ENCODE measurements at regions not wholly inside any gene's neighbourhood (a gene's known extent, or its start where the extent isn't known, plus 50 kb on each side); places are given as distances from the start of the nearest gene placed in this dataset.

DNA sequence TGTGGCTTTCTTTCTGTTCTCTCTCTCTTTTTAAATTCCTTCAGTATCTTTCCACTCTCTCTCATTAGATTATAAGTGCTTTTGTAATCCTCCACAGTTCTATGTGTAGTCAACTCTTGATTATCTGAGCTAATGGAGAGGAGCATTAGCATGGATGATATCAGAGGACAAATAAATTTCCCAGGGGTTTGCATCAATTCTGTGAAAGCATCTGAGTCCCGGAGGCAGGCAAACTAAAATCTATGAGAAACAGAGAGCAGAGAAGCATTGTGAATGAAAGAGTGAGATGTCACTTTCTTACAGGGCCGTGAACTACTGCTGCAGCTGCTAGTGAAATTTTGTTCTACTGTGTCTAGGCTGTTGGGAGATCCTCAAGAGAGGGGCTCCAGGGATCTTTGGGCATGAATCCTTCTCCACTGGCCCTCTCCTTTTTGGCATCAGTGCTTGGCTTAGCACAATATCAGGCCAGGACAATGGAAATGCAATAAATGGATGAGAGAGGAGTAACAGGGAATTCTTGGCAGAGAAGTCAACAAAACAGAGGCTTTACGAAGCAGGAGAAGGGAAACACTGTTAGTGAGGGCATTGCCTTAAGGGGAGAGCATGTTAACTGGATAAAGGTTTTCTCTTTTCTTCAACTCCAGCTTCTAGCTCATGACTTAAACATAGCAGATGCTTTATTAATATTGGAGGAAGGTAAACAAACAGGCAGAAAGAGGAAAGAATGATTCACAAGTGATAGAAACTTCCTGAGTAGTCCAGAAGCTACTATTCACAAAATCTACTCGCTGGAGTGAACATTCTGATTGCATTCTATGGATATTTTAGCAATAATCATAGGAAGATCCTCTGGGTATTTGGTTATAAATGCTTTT lies 847.0 kb upstream of the MAP3K7 start:
- Histone ChIP-seq H3K4me2 (ENCODE audit: control insufficient read depth, insufficient read depth) (no peak overlapping the region), H3K4me3 (no peak overlapping the region), H3K36me3 (ENCODE audit: control insufficient read depth in 2 of 2, insufficient read depth in 2 of 2, low read length in 1 of 2) (no peaks in the 10 kb centered on the region), H3K27me3 (replicated peaks in 1 of 2; ENCODE audit: control insufficient read depth in 2 of 2, insufficient read depth in 2 of 2, low read length in 1 of 2) (no peaks in the 10 kb centered on the region), H3K27ac (ENCODE audit: control insufficient read depth, insufficient read depth) (no peak overlapping the region), H3K9me3 (replicated peaks; ENCODE audit: control insufficient read depth, insufficient read depth, low read length) (no peaks in the 10 kb centered on the region), H3K9ac (ENCODE audit: control insufficient read depth, insufficient read depth, low read length) (no peak overlapping the region), H3K4me1 (ENCODE audit: control insufficient read depth, insufficient read depth, low read length) (no peaks in the 10 kb centered on the region), H4K20me1 (ENCODE audit: control insufficient read depth, insufficient read depth) (no peaks in the 10 kb centered on the region), H3K79me2 (ENCODE audit: control insufficient read depth, insufficient read depth, low read length) (no peaks in the 10 kb centered on the region), H2AFZ (ENCODE audit: control insufficient read depth, low read depth, low read length) (no peak overlapping the region)
- WGBS (ENCODE audit: insufficient coverage, insufficient replicate concordance, low lambda C conversion rate, missing lambda C conversion rate) = 20% methylated on average over 4 of the region's 4 CpGs
- ATAC-seq (no peak), FAIRE-seq (no peak), DNase-seq (ENCODE audit: low read depth, low spot score) (no peak)
- TF ChIP-seq SP1 (IDR thresholded peaks at IDR 0.05; ENCODE audit: low read depth, low read length) (no peak), ATF7 (IDR thresholded peaks at IDR 0.05; ENCODE audit: low read depth) (no peak), SIN3A (IDR thresholded peaks at IDR 0.05; ENCODE audit: low read depth, low read length) (no peak), RCOR1 (conservative IDR thresholded peaks at IDR 0.05; ENCODE audit: low read depth, low read length) (no peak), YBX1 (IDR thresholded peaks at IDR 0.05) (no peak), PBX3 (IDR thresholded peaks at IDR 0.05; ENCODE audit: insufficient replicate concordance, low read depth, low read length) (no peak), PML (IDR thresholded peaks at IDR 0.05; ENCODE audit: low read length) (no peak), NR2C1 (IDR thresholded peaks at IDR 0.05) (no peak), BCL11A (IDR thresholded peaks at IDR 0.05; ENCODE audit: low read depth, low read length) (no peak), RELA (IDR thresholded peaks at IDR 0.05; ENCODE audit: borderline replicate concordance, partially characterized antibody) (no peak), TBL1XR1 (IDR thresholded peaks at IDR 0.05; ENCODE audit: low read depth, low read length) (no peak), TARDBP (IDR thresholded peaks at IDR 0.05; ENCODE audit: borderline replicate concordance) (no peak)
- RAD21 ChIA-PET (ENCODE audit: unreplicated experiment) = interaction anchor here (0.8 to 1.9 kb wide), 5 partner anchors 42 to 104 kb away, joined by 3 to 4 read pairs (median 4); no protein-coding TSS in a partner anchor
- BruUV-seq (replicated peaks) = no TSS peak
- SMC1A ChIA-PET (ENCODE audit: uncharacterized antibody, unreplicated experiment) = interaction anchor here (0.8 to 5.7 kb wide), 16 partner anchors 9 to 138 kb away, joined by 3 to 25 read pairs (median 4); no protein-coding TSS in a partner anchor
- POLR2A ChIA-PET = interaction anchor here (1.1 to 1.3 kb wide), 2 partner anchors 9 to 51 kb away, joined by 3 to 5 read pairs; no protein-coding TSS in a partner anchor
- CTCF ChIA-PET = interaction anchor here (0.9 to 2.2 kb wide), 6 partner anchors 12 to 279 kb away, joined by 3 to 6 read pairs (median 3); no protein-coding TSS in a partner anchor
- intact Hi-C loops (cut with micrococcal nuclease; ENCODE audit: unreplicated experiment) (no loop called here), in situ Hi-C loops (cut with MboI) (no loop called here)

Measured in GM12878 (cell line).